ENCODE measurements at regions not wholly inside any gene's neighbourhood (a gene's known extent, or its start where the extent isn't known, plus 50 kb on each side); places are given as distances from the start of the nearest gene placed in this dataset.

- no peak for TF ChIP-seq CTCF (IDR thresholded peaks at IDR 0.05)
Measured at GRCh38 chr2:180664507-180664906, 315.9 kb upstream of the UBE2E3 start.

GRCh38 chr2:180662941-180663471 is 317.4 kb upstream of the UBE2E3 start:
- Histone ChIP-seq H3K9me3 (no peaks in the 10 kb centered on the region), H3K4me1 (ENCODE audit: control insufficient read depth in 1 of 2, insufficient read depth in 1 of 2, low read depth in 1 of 2, low read length in 1 of 2) (no peaks in the 10 kb centered on the region), H3K27me3 (no peaks in the 10 kb centered on the region), H3K27ac (no peak overlapping the region), H3K4me3 (ENCODE audit: low read depth in 1 of 2, low read length in 1 of 2) (no peak overlapping the region), H3K36me3 (no peaks in the 10 kb centered on the region)
- TF ChIP-seq CTCF (IDR thresholded peaks at IDR 0.05) = no peak

More at GRCh38 chr2:180664507-180664906, 315.9 kb upstream of the UBE2E3 start:
- Histone ChIP-seq H3K4me1 (ENCODE audit: control insufficient read depth in 1 of 2, insufficient read depth in 1 of 2, low read depth in 1 of 2, low read length in 1 of 2) (no peaks in the 10 kb centered on the region), H3K36me3 (no peaks in the 10 kb centered on the region), H3K9me3 (no peaks in the 10 kb centered on the region), H3K27ac (no peak overlapping the region), H3K4me3 (ENCODE audit: low read depth in 1 of 2, low read length in 1 of 2) (no peak overlapping the region), H3K27me3 (no peaks in the 10 kb centered on the region)

GRCh38 chr2:180662521-180662920 is 317.9 kb upstream of the UBE2E3 start:
- H3K36me3 ChIP-seq = no peaks in the 10 kb centered on the region
- no peak for TF ChIP-seq CTCF (IDR thresholded peaks at IDR 0.05)
- no peaks in the 10 kb centered on the region for H3K9me3 ChIP-seq
- H3K27ac ChIP-seq = no peak overlapping the region
- no peaks in the 10 kb centered on the region for H3K27me3 ChIP-seq
- H3K4me3 ChIP-seq (ENCODE audit: low read depth in 1 of 2, low read length in 1 of 2) = no peak overlapping the region
- no peaks in the 10 kb centered on the region for H3K4me1 ChIP-seq (ENCODE audit: control insufficient read depth in 1 of 2, insufficient read depth in 1 of 2, low read depth in 1 of 2, low read length in 1 of 2)

- H3K27me3 ChIP-seq = no peaks in the 10 kb centered on the region
- no peak overlapping the region for H3K4me3 ChIP-seq (ENCODE audit: low read depth in 1 of 2, low read length in 1 of 2)
- TF ChIP-seq CTCF (IDR thresholded peaks at IDR 0.05) = no peak
Measured at GRCh38 chr2:180661686-180662030, 318.7 kb upstream of the UBE2E3 start.

GRCh38 chr2:180660881-180661685 is 319.3 kb upstream of the UBE2E3 start:
- Histone ChIP-seq H3K4me3 (ENCODE audit: low read depth in 1 of 2, low read length in 1 of 2) (no peak overlapping the region), H3K4me1 (ENCODE audit: control insufficient read depth in 1 of 2, insufficient read depth in 1 of 2, low read depth in 1 of 2, low read length in 1 of 2) (no peaks in the 10 kb centered on the region), H3K27ac (no peak overlapping the region), H3K27me3 (no peaks in the 10 kb centered on the region), H3K36me3 (no peaks in the 10 kb centered on the region), H3K9me3 (no peaks in the 10 kb centered on the region)
- TF ChIP-seq CTCF (IDR thresholded peaks at IDR 0.05) = no peak

More at GRCh38 chr2:180661686-180662030, 318.7 kb upstream of the UBE2E3 start:
- H3K4me1 ChIP-seq (ENCODE audit: control insufficient read depth in 1 of 2, insufficient read depth in 1 of 2, low read depth in 1 of 2, low read length in 1 of 2) = no peaks in the 10 kb centered on the region
- H3K27ac ChIP-seq = no peak overlapping the region
- no peaks in the 10 kb centered on the region for H3K9me3 ChIP-seq
- no peaks in the 10 kb centered on the region for H3K36me3 ChIP-seq

Measured in neutrophil (primary cell).